OCI-LY3 (cell line): ENCODE measurements at regions not wholly inside any gene's neighbourhood (a gene's known extent, or its start where the extent isn't known, plus 50 kb on each side); places are given as distances from the start of the nearest gene placed in this dataset.
"Not testable (repeated sequence)": the region's sequence is repeated elsewhere in the genome, so short reads cannot be mapped to it uniquely, and the experiment has no call there.

Experiments used
- EZH2phosphoT487 ChIP-seq: fragments of 200-600 bp; shearing (Covaris generic); IDR thresholded peaks from 2 replicates; pipeline ENCODE4 v1.6.1; 2018; ENCODE audit warnings: antibody characterized with exemption, mixed run types, low read depth
- TF ChIP-seq, protein P1 (sequence below): fragments of 200-600, 300-600 bp; sonication (generic); IDR thresholded peaks from 2 replicates; pipeline ENCODE4 v1.5.1; 2014; ENCODE audit warnings: antibody characterized with exemption, low read length, low read depth

DNA sequence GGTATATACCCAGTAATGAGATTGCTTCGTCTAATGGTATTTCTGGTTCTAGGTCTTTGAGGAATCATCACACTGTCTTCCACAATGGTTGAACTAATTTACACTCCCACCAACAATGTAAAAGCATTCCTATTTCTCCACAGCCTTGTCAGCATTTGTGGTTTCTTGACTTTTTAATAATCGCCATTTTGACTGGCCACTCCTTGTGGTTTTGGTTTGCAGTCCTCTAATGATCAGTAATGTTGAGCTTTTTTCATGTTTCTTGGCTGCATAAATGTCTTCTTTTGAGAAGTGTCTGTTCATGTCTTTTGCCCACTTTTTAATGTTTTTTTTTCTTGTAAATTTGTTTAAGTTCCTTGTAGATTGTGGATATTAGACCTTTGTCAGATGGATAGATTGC lies 70.9 kb upstream of the SLIT3 start:
- not testable (repeated sequence) for TF ChIP-seq EZH2phosphoT487
- TF ChIP-seq, protein P1, sequence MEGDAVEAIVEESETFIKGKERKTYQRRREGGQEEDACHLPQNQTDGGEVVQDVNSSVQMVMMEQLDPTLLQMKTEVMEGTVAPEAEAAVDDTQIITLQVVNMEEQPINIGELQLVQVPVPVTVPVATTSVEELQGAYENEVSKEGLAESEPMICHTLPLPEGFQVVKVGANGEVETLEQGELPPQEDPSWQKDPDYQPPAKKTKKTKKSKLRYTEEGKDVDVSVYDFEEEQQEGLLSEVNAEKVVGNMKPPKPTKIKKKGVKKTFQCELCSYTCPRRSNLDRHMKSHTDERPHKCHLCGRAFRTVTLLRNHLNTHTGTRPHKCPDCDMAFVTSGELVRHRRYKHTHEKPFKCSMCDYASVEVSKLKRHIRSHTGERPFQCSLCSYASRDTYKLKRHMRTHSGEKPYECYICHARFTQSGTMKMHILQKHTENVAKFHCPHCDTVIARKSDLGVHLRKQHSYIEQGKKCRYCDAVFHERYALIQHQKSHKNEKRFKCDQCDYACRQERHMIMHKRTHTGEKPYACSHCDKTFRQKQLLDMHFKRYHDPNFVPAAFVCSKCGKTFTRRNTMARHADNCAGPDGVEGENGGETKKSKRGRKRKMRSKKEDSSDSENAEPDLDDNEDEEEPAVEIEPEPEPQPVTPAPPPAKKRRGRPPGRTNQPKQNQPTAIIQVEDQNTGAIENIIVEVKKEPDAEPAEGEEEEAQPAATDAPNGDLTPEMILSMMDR: not testable (repeated sequence)
